ENCODE measurements at regions not wholly inside any gene's neighbourhood (a gene's known extent, or its start where the extent isn't known, plus 50 kb on each side); places are given as distances from the start of the nearest gene placed in this dataset.

DNA sequence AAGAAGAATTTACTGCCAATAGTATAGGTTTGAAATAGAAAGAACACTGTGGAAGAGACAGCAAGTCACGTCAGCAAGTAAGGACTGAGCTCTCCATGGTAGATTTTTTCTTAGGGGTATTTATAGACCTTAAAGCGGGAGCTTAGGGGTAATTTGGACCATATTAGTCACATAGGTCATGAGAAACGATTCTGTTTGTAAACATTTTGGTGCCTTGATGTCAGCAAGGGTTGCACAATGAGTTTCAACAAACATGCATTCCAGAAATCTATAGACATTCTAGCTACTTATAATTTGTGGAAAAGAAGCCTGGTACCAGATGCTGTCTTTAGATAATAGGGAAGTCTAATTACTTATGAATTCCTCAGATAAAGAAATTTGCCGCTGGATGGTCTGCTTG is 624.7 kb downstream of the TDRD15 start:
- no peak for DNase-seq (ENCODE audit: extremely low spot score)
- TF ChIP-seq HDGF (IDR thresholded peaks at IDR 0.05; ENCODE audit: borderline replicate concordance) = no peak
- TF ChIP-seq ARNT (IDR thresholded peaks at IDR 0.05) = no peak
- TF ChIP-seq ELF4 (IDR thresholded peaks at IDR 0.05) = no peak
- TF ChIP-seq FOXA1 (IDR thresholded peaks at IDR 0.05) = no peak
- no peak for TF ChIP-seq L3MBTL2 (conservative IDR thresholded peaks at IDR 0.05)
- no peak for TF ChIP-seq FOXK2 (IDR thresholded peaks at IDR 0.05)
- TF ChIP-seq CTBP1 (IDR thresholded peaks at IDR 0.05; ENCODE audit: borderline replicate concordance) = no peak
- TF ChIP-seq ZNF384 (IDR thresholded peaks at IDR 0.05) = no peak
- TF ChIP-seq, protein P1, sequence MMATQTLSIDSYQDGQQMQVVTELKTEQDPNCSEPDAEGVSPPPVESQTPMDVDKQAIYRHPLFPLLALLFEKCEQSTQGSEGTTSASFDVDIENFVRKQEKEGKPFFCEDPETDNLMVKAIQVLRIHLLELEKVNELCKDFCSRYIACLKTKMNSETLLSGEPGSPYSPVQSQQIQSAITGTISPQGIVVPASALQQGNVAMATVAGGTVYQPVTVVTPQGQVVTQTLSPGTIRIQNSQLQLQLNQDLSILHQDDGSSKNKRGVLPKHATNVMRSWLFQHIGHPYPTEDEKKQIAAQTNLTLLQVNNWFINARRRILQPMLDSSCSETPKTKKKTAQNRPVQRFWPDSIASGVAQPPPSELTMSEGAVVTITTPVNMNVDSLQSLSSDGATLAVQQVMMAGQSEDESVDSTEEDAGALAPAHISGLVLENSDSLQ (IDR thresholded peaks at IDR 0.05) = no peak
- ChIA-PET POLR2A (no interaction called here), CTCF (no interaction called here)

DNA sequence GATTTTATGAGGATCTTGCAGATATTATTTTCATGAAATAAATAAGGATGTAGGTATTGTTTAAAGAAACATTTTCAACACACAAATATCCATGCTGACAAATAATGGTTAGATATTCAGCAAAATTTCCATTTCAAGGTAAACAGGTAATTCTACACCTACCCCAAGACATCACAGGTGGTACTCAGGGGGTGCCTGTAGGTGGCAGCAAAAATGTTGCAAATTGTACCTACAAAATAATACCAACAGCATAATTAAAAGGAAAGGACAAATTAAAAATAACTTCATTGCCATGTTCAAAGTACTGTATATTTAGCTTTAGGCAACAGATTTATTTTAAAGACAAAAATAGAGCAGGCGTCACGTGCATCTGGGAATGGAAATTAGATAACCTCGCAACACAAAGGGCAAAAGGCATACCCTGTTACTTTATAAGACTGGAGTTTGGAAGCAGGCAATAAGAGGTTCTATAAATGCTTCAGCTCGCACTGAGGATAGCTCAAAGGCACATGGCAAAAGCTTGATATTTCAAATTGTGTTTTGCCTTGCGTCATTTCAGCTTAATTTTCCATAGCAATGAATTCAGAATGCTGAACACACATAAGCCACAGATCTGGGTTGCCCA is 630.5 kb downstream of the TDRD15 start:
- TF ChIP-seq ARNT (IDR thresholded peaks at IDR 0.05) (no peak), FOXM1 (IDR thresholded peaks at IDR 0.05; ENCODE audit: borderline replicate concordance) (no peak), FOXA1 (IDR thresholded peaks at IDR 0.05) (no peak), NFRKB (IDR thresholded peaks at IDR 0.05) (no peak), L3MBTL2 (conservative IDR thresholded peaks at IDR 0.05) (no peak), TARDBP (IDR thresholded peaks at IDR 0.05) (no peak), SP1 (IDR thresholded peaks at IDR 0.05) (no peak), SUZ12 (IDR thresholded peaks at IDR 0.05) (no peak), LEF1 (IDR thresholded peaks at IDR 0.05; ENCODE audit: borderline replicate concordance) (no peak), BHLHE40 (IDR thresholded peaks at IDR 0.05; ENCODE audit: borderline replicate concordance) (no peak), FOXK2 (IDR thresholded peaks at IDR 0.05) (no peak), ZNF384 (IDR thresholded peaks at IDR 0.05) (no peak), CTBP1 (IDR thresholded peaks at IDR 0.05; ENCODE audit: borderline replicate concordance) (no peak), HDGF (IDR thresholded peaks at IDR 0.05; ENCODE audit: borderline replicate concordance) (no peak), ELF4 (IDR thresholded peaks at IDR 0.05) (no peak)
- TF ChIP-seq, protein P1 (IDR thresholded peaks at IDR 0.05) = no peak
- DNase-seq (ENCODE audit: extremely low spot score) = no peak
- CTCF ChIA-PET = no interaction called here
- POLR2A ChIA-PET = no interaction called here

DNA sequence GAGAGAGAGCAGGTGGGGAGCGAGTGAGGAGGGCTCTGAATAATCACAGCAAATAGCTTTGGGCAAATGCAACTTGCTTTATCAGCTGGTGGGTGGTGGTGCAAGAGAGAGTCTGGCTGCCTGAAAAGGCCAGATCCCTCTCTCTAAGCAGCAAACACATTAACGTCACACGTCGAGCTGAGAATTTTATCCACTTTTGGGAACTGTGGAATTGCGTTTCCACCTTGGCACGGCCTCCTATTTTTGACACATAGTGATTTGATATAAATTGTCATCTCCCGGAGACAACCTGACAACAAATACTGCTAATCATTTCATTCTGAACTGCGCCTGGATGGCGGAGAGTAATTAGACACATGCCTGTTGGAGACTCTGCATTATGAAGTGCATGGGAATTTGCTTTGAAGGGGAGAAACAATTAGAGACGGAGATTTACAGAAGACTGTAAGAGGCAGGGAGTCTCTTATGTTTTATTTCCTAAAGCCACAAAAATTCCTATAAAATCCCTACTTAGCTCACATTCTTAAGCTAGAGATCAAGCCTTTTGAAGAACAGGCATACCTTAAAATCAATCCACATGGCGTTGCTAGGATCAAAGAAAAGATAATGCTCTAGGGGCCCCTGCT is 634.1 kb downstream of the TDRD15 start:
- DNase-seq (ENCODE audit: extremely low spot score) = no peak
- ChIA-PET CTCF (no interaction called here), POLR2A (no interaction called here)
- TF ChIP-seq BHLHE40 (IDR thresholded peaks at IDR 0.05; ENCODE audit: borderline replicate concordance) (no peak), FOXA1 (IDR thresholded peaks at IDR 0.05) (no peak), L3MBTL2 (conservative IDR thresholded peaks at IDR 0.05) (no peak)

DNA sequence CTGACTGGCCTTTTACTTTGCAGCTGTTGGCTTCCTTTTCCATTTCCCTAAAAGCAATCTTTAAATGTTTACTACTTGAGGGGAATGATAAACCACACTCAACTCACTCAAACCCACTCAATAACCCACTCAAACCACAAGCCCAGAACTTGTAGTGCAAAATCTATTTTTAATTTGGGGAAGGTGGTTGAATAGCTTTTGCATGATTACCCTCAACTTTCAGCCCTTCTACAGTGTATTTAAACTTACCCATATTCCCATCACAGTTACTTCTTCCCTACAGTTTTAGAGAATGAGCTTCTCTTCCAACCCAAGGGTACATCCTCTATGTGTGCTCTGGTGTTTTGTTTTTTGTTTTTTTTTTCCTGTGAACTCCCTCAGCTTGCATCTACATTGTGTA is 636.1 kb downstream of the TDRD15 start:
- DNase-seq (ENCODE audit: extremely low spot score) = no peak
- ChIA-PET CTCF (no interaction called here), POLR2A (no interaction called here)

DNA sequence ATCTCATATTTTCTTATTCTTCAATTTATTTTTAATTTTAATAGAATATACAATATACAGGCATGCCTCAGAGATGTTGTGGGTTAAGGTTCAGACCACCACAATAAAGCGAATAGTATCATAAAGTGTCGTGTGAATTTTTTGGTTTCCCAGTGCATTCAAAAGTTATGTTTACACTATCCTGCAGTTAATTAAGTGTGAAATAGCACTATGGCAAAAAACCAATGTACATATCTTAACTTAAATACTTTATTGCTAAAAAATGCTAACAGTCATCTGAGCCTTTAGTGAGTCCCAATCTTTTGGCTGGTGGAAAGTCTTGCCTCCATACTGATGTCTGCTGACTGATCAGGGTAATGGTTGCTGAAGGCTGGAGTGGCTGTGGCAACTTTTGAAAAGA is 637.6 kb downstream of the TDRD15 start:
- CTCF ChIA-PET = no interaction called here
- POLR2A ChIA-PET = no interaction called here

More for the DNA sequence above, 636.1 kb downstream of the TDRD15 start:
- TF ChIP-seq BHLHE40 (IDR thresholded peaks at IDR 0.05; ENCODE audit: borderline replicate concordance) = no peak
- TF ChIP-seq FOXK2 (IDR thresholded peaks at IDR 0.05) = no peak

DNA sequence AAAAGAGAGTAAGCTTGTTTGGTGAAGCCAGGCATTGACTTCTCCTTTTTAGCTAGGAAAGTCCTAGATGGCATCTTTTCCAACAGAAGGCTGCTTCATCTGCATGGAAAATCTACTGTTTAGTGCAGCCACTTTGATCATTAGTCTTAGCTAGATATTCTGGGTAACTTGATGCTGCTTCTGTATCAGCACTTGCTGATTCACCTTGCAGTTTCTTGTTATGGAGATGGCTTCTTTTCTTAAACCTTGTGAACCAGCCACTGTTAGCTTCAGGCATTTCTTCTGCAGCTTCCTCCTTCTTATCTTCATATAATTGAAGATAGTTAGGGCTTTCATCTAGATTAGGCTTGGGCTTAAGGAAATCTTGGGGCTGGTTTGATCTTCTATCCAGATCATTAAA is 639.7 kb downstream of the TDRD15 start:
- ChIA-PET POLR2A (interaction anchor here (0.7 kb wide), 1 partner anchor 333 kb away, joined by 3 read pairs; no protein-coding TSS in a partner anchor), CTCF (no interaction called here)
- DNase-seq (ENCODE audit: extremely low spot score) = no peak
- TF ChIP-seq BHLHE40 (IDR thresholded peaks at IDR 0.05; ENCODE audit: borderline replicate concordance) (no peak), SUZ12 (IDR thresholded peaks at IDR 0.05) (no peak), FOXA1 (IDR thresholded peaks at IDR 0.05) (no peak), HDGF (IDR thresholded peaks at IDR 0.05; ENCODE audit: borderline replicate concordance) (no peak), ARNT (IDR thresholded peaks at IDR 0.05) (no peak), TARDBP (IDR thresholded peaks at IDR 0.05) (no peak)

More for the DNA sequence above, 637.6 kb downstream of the TDRD15 start:
- DNase-seq (ENCODE audit: extremely low spot score) = no peak
- no peak for TF ChIP-seq LEF1 (IDR thresholded peaks at IDR 0.05; ENCODE audit: borderline replicate concordance)
- no peak for TF ChIP-seq FOXA1 (IDR thresholded peaks at IDR 0.05)
- no peak for TF ChIP-seq SP1 (IDR thresholded peaks at IDR 0.05)
- no peak for TF ChIP-seq FOXM1 (IDR thresholded peaks at IDR 0.05; ENCODE audit: borderline replicate concordance)
- no peak for TF ChIP-seq ZNF384 (IDR thresholded peaks at IDR 0.05)
- no peak for TF ChIP-seq NFRKB (IDR thresholded peaks at IDR 0.05)
- TF ChIP-seq BHLHE40 (IDR thresholded peaks at IDR 0.05; ENCODE audit: borderline replicate concordance) = no peak
- TF ChIP-seq HDGF (IDR thresholded peaks at IDR 0.05; ENCODE audit: borderline replicate concordance) = no peak
- TF ChIP-seq SUZ12 (IDR thresholded peaks at IDR 0.05) = no peak
- TF ChIP-seq TARDBP (IDR thresholded peaks at IDR 0.05) = no peak
- TF ChIP-seq L3MBTL2 (conservative IDR thresholded peaks at IDR 0.05) = no peak
- no peak for TF ChIP-seq CTBP1 (IDR thresholded peaks at IDR 0.05; ENCODE audit: borderline replicate concordance)
- TF ChIP-seq ARNT (IDR thresholded peaks at IDR 0.05) = no peak

DNA sequence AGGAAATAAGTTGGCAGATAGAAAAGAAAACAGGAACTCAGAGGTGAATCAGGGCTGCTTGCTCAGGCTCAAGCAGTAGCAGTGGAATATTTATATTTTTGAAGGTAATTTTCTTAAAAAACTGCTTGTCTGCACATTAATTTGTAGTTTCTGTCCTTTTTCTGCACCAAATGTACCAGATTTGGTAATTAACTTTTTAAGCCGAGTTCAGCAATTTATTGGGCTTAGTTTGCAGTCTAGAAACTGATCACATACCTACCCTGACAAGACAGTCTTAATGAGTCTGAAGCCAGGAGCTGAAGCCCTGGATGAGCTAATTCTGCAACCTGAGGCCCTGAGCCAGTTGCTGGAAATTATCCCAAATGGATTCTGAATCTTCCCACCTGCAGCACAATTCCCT is 647.0 kb downstream of the TDRD15 start:
- no peak for DNase-seq (ENCODE audit: extremely low spot score)
- TF ChIP-seq L3MBTL2 (conservative IDR thresholded peaks at IDR 0.05) = no peak
- no peak for TF ChIP-seq CTBP1 (IDR thresholded peaks at IDR 0.05; ENCODE audit: borderline replicate concordance)
- no peak for TF ChIP-seq ARNT (IDR thresholded peaks at IDR 0.05)
- no peak for TF ChIP-seq ELF4 (IDR thresholded peaks at IDR 0.05)
- TF ChIP-seq FOXM1 (IDR thresholded peaks at IDR 0.05; ENCODE audit: borderline replicate concordance) = no peak
- TF ChIP-seq LEF1 (IDR thresholded peaks at IDR 0.05; ENCODE audit: borderline replicate concordance) = no peak
- TF ChIP-seq ZNF384 (IDR thresholded peaks at IDR 0.05) = no peak
- TF ChIP-seq, protein P1 (IDR thresholded peaks at IDR 0.05) = no peak
- TF ChIP-seq NFRKB (IDR thresholded peaks at IDR 0.05) = no peak
- CTCF ChIA-PET = no interaction called here
- POLR2A ChIA-PET = no interaction called here
